Thyroid gland (tissue), 4 donors: ENCODE measurements at regions not wholly inside any gene's neighbourhood (a gene's known extent, or its start where the extent isn't known, plus 50 kb on each side); places are given as distances from the start of the nearest gene placed in this dataset.

Experiments
- DNase-seq, 2 donors: peaks; one replicate each; pipeline ENCODE4 v3.0.0-alpha.2; 2019
- H3K27ac ChIP-seq, 3 donors: fragments of 200-600 bp; sonication (generic); 1 replicate in 2 of 3; 2 replicates in 1 of 3; pipeline ENCODE4 v1.5.1; 2016 to 2019; ENCODE audit warnings: mild to moderate bottlenecking in 1 of 3, moderate library complexity in 1 of 3
- H3K27me3 ChIP-seq: fragments of 200-600 bp; sonication (generic); one replicate; pipeline ENCODE4 v1.5.1; 2019
- H3K36me3 ChIP-seq, 2 donors: fragments of 200-600 bp; sonication (generic); one replicate each; pipeline ENCODE4 v1.5.1; 2016 to 2019
- H3K4me1 ChIP-seq, 2 donors: fragments of 200-600 bp; sonication (generic); one replicate each; pipeline ENCODE4 v1.5.1; 2017 to 2019
- H3K4me3 ChIP-seq, 3 donors: fragments of 200-600 bp; sonication (generic); replicated peaks in 1 of 3; 1 replicate in 2 of 3; 2 replicates in 1 of 3; pipeline ENCODE4 v1.5.1; 2016; ENCODE audit warnings: mild to moderate bottlenecking in 1 of 3
- H3K9me3 ChIP-seq: fragments of 200-600 bp; sonication (generic); one replicate; pipeline ENCODE4 v1.5.1; 2017
- CTCF ChIP-seq, 6 experiments: fragments of 200-600 bp in 3 of 6; fragments of 450-650 bp in 3 of 6; sonication (generic) in 3 of 6; IDR thresholded peaks; one replicate each; pipeline ENCODE4 v1.5.1; 2016 to 2019; ENCODE audit warnings: antibody characterized with exemption in 6 of 6, mild to moderate bottlenecking in 2 of 6, inconsistent platforms in 1 of 6, moderate library complexity in 1 of 6
- POLR2A ChIP-seq, 2 donors: fragments of 450-650 bp; IDR thresholded peaks; one replicate each; pipeline ENCODE4 v1.6.1; 2017; ENCODE audit warnings: antibody characterized with exemption in 2 of 2, mild to moderate bottlenecking in 2 of 2, moderate library complexity in 1 of 2
- WGBS, 2 donors: methylation state at CpG; one replicate each; pipeline ENCODE4 v1.1.5; 2017; 5-methylcytosine and 5-hydroxymethylcytosine counted together
- intact Hi-C: fragments of 100-400 bp; cut with DNase I; formaldehyde crosslinking; loops from one replicate; pipeline ENCODE4 v1.15.1; 2023

GRCh38 chr3:148036331-148036876, 627.2 kb downstream of the ZIC1 start:
- intact Hi-C loops = no loop called here
- Histone ChIP-seq H3K9me3 (no peaks in the 10 kb centered on the region), H3K27ac (no peak overlapping the region), H3K4me3 (no peak overlapping the region), H3K4me1 (no peaks in the 10 kb centered on the region), H3K36me3 (no peaks in the 10 kb centered on the region), H3K27me3 (no peaks in the 10 kb centered on the region)
- no peak for TF ChIP-seq CTCF (IDR thresholded peaks at IDR 0.05)
- TF ChIP-seq POLR2A (IDR thresholded peaks at IDR 0.05) = no peak
- WGBS, 2 donors = 70 to 76% methylated on average over 5 of the region's 5 CpGs
- DNase-seq = no peak

- no peak for TF ChIP-seq CTCF (IDR thresholded peaks at IDR 0.05)
- TF ChIP-seq POLR2A (IDR thresholded peaks at IDR 0.05) = no peak
- DNase-seq = no peak
- H3K27ac ChIP-seq = no peak overlapping the region
- H3K27me3 ChIP-seq = no peaks in the 10 kb centered on the region
- no peaks in the 10 kb centered on the region for H3K9me3 ChIP-seq
- no peaks in the 10 kb centered on the region for H3K4me1 ChIP-seq
- no peaks in the 10 kb centered on the region for H3K36me3 ChIP-seq
- no peak overlapping the region for H3K4me3 ChIP-seq
- 69 to 76% methylated on average over 6 of the region's 6 CpGs for WGBS, 2 donors
- intact Hi-C loops = no loop called here
Measured at GRCh38 chr3:148042663-148043445, 633.7 kb downstream of the ZIC1 start.

GRCh38 chr3:148044151-148044550, 635.0 kb downstream of the ZIC1 start:
- no peak for DNase-seq
- no peaks in the 10 kb centered on the region for H3K36me3 ChIP-seq
- H3K27ac ChIP-seq = no peak overlapping the region
- no peaks in the 10 kb centered on the region for H3K9me3 ChIP-seq
- H3K4me1 ChIP-seq = no peaks in the 10 kb centered on the region
- TF ChIP-seq CTCF (IDR thresholded peaks at IDR 0.05) (no peak), POLR2A (IDR thresholded peaks at IDR 0.05) (no peak)
- H3K27me3 ChIP-seq = no peaks in the 10 kb centered on the region
- intact Hi-C loops = no loop called here
- H3K4me3 ChIP-seq = no peak overlapping the region
- WGBS, 2 donors = 73 to 74% methylated on average over 1 of the region's 1 CpG

GRCh38 chr3:148054999-148055398, 642.7 kb upstream of the AGTR1 start:
- H3K27ac ChIP-seq = no peak overlapping the region
- WGBS, 2 donors = 70 to 76% methylated on average over 2 of the region's 2 CpGs
- no peaks in the 10 kb centered on the region for H3K4me1 ChIP-seq
- H3K4me3 ChIP-seq = no peak overlapping the region
- no peak for TF ChIP-seq POLR2A (IDR thresholded peaks at IDR 0.05)
- TF ChIP-seq CTCF (IDR thresholded peaks at IDR 0.05) = no peak
- DNase-seq = no peak
- intact Hi-C loops = no loop called here
- H3K36me3 ChIP-seq = no peaks in the 10 kb centered on the region
- H3K9me3 ChIP-seq = no peaks in the 10 kb centered on the region
- no peaks in the 10 kb centered on the region for H3K27me3 ChIP-seq

- no peaks in the 10 kb centered on the region for H3K27me3 ChIP-seq
- no peaks in the 10 kb centered on the region for H3K4me1 ChIP-seq
- H3K4me3 ChIP-seq = no peak overlapping the region
- H3K27ac ChIP-seq = no peak overlapping the region
- intact Hi-C loops = no loop called here
- no peak for DNase-seq
- no peaks in the 10 kb centered on the region for H3K9me3 ChIP-seq
- 41 to 49% methylated on average over 1 of the region's 1 CpG for WGBS, 2 donors
- no peak for TF ChIP-seq POLR2A (IDR thresholded peaks at IDR 0.05)
- TF ChIP-seq CTCF (IDR thresholded peaks at IDR 0.05) = no peak
- no peaks in the 10 kb centered on the region for H3K36me3 ChIP-seq
Measured at GRCh38 chr3:148062590-148062989, 635.1 kb upstream of the AGTR1 start.
